Ammon's horn (tissue), 1 donor: ENCODE measurements at regions not wholly inside any gene's neighbourhood (a gene's known extent, or its start where the extent isn't known, plus 50 kb on each side); places are given as distances from the start of the nearest gene placed in this dataset.
A peak's percentile ranks its signal among the peaks of the same experiment; 100 is the strongest.

ENCODE experiments used
- DNase-seq: peaks from one replicate; pipeline ENCODE4 v3.0.0-alpha.2; 2016; ENCODE audit warnings: low spot score

GRCh38 chr2:16332681-16333557, 332.7 kb downstream of the CYRIA start:
- no peak for DNase-seq

GRCh38 chr2:16331772-16332171, 333.9 kb downstream of the CYRIA start:
- DNase-seq = no peak

GRCh38 chr2:16330982-16331381, 334.7 kb downstream of the CYRIA start:
- no peak for DNase-seq

GRCh38 chr2:16330571-16330970, 335.1 kb downstream of the CYRIA start:
- no peak for DNase-seq

GRCh38 chr2:16330012-16330411, 335.6 kb downstream of the CYRIA start:
- DNase-seq = no peak

- DNase-seq = no peak
Measured at GRCh38 chr2:16329421-16329820, 336.2 kb downstream of the CYRIA start.

- DNase-seq = no peak
Measured at GRCh38 chr2:16328521-16329190, 337.0 kb downstream of the CYRIA start.

- DNase-seq = no peak
Measured at GRCh38 chr2:16327326-16327725, 338.3 kb downstream of the CYRIA start.

- no peak for DNase-seq
Measured at GRCh38 chr2:16326711-16327300, 338.8 kb downstream of the CYRIA start.

GRCh38 chr2:16325976-16326510, 339.6 kb downstream of the CYRIA start:
- no peak for DNase-seq

GRCh38 chr2:16325016-16325975, 340.3 kb downstream of the CYRIA start:
- DNase-seq = peak; percentile 40

- no peak for DNase-seq
Measured at GRCh38 chr2:16324544-16324937, 341.1 kb downstream of the CYRIA start.

- no peak for DNase-seq
Measured at GRCh38 chr2:16323551-16324543, 341.8 kb downstream of the CYRIA start.

GRCh38 chr2:16323126-16323520, 342.5 kb downstream of the CYRIA start:
- no peak for DNase-seq

- no peak for DNase-seq
Measured at GRCh38 chr2:16322308-16323125, 343.1 kb downstream of the CYRIA start.

- peak; percentile 71 for DNase-seq
Measured at GRCh38 chr2:16321872-16322271, 343.8 kb downstream of the CYRIA start.

- DNase-seq = no peak
Measured at GRCh38 chr2:16321256-16321655, 344.4 kb downstream of the CYRIA start.

GRCh38 chr2:16320716-16321115, 344.9 kb downstream of the CYRIA start:
- peak; percentile 74 for DNase-seq

- DNase-seq = no peak
Measured at GRCh38 chr2:16319551-16320121, 346.0 kb downstream of the CYRIA start.
